Tibial nerve (tissue), 4 donors: ENCODE measurements at regions not wholly inside any gene's neighbourhood (a gene's known extent, or its start where the extent isn't known, plus 50 kb on each side); places are given as distances from the start of the nearest gene placed in this dataset.
"Not testable (repeated sequence)": the region's sequence is repeated elsewhere in the genome, so short reads cannot be mapped to it uniquely, and the experiment has no call there.

Experiments used
- CTCF ChIP-seq, 5 experiments: fragments of 200-600 bp in 3 of 5; fragments of 450-650 bp in 2 of 5; sonication (generic) in 3 of 5; IDR thresholded peaks; one replicate each; pipeline ENCODE4 v1.5.1; 2016 to 2019; ENCODE audit warnings: antibody characterized with exemption in 5 of 5, mild to moderate bottlenecking in 3 of 5, moderate library complexity in 2 of 5
- EP300 ChIP-seq, 2 donors: sonication (generic); formaldehyde crosslinking; IDR thresholded peaks; one replicate each; pipeline ENCODE4 v1.6.1; 2017; ENCODE audit warnings: antibody characterized with exemption in 2 of 2, mild to moderate bottlenecking in 1 of 2
- POLR2A ChIP-seq, 2 donors: fragments of 450-650 bp; IDR thresholded peaks; one replicate each; pipeline ENCODE4 v1.6.1; 2017; ENCODE audit warnings: antibody characterized with exemption in 2 of 2, mild to moderate bottlenecking in 2 of 2, moderate library complexity in 2 of 2

- not testable (repeated sequence) for TF ChIP-seq CTCF, POLR2A, EP300 (IDR thresholded peaks at IDR 0.05)
Observed at GRCh38 chr6:14521861-14522260, 404.3 kb downstream of the CD83 start.
